OCI-LY3 (cell line): ENCODE measurements at regions not wholly inside any gene's neighbourhood (a gene's known extent, or its start where the extent isn't known, plus 50 kb on each side); places are given as distances from the start of the nearest gene placed in this dataset.

Experiments used
- H2AFZ ChIP-seq: fragments of 200-600, 300-600 bp; shearing (Covaris generic); 2 replicates; pipeline ENCODE4 v1.6.0; 2014; ENCODE audit warnings: antibody characterized with exemption, low read depth, low read length
- H3K27ac ChIP-seq: fragments of 200-600, 300-600 bp; sonication (generic); 2 replicates; pipeline ENCODE4 v1.5.1; 2014; ENCODE audit warnings: mild to moderate bottlenecking, low read length, moderate library complexity, mixed read lengths
- H3K27me3 ChIP-seq: fragments of 200-600, 300-600 bp; sonication (generic); 2 replicates; pipeline ENCODE4 v1.6.1; 2014; ENCODE audit warnings: low read depth, low read length, mixed read lengths
- H3K36me3 ChIP-seq: fragments of 200-600, 300-600 bp; sonication (generic); replicated peaks from 2 replicates; pipeline ENCODE3; 2014; ENCODE audit warnings: low read depth, low read length, mixed read lengths
- H3K4me1 ChIP-seq: fragments of 300-600, 200-600 bp; sonication (generic); 2 replicates; pipeline ENCODE4 v1.6.1; 2014; ENCODE audit warnings: low read length, mixed read lengths
- H3K4me2 ChIP-seq: fragments of 200-600, 300-600 bp; sonication (generic); 2 replicates; pipeline ENCODE4 v1.6.1; 2014; ENCODE audit warnings: low read length, mixed read lengths
- H3K4me3 ChIP-seq: fragments of 300-600, 200-600 bp; sonication (generic); 2 replicates; pipeline ENCODE4 v1.5.1; 2014; ENCODE audit warnings: antibody characterized with exemption, mild to moderate bottlenecking, low read length, moderate library complexity
- H3K79me2 ChIP-seq: fragments of 300-600, 200-600 bp; shearing (Covaris generic); 2 replicates; pipeline ENCODE4 v1.6.1; 2014; ENCODE audit warnings: mild to moderate bottlenecking, low read length, mixed read lengths
- H3K9ac ChIP-seq: fragments of 300-600, 200-600 bp; shearing (Covaris generic); 2 replicates; pipeline ENCODE4 v1.6.0; 2014; ENCODE audit warnings: mild to moderate bottlenecking, low read length, moderate library complexity
- H3K9me3 ChIP-seq: fragments of 200-600, 300-600 bp; shearing (Covaris generic); 2 replicates; pipeline ENCODE4 v1.6.1; 2014; ENCODE audit warnings: low read length, mixed read lengths; ENCODE audit not compliant: insufficient read depth
- H4K20me1 ChIP-seq: fragments of 200-600, 300-600 bp; sonication (generic); 2 replicates; pipeline ENCODE4 v1.6.1; 2016; ENCODE audit warnings: low read length, mixed read lengths; ENCODE audit not compliant: insufficient read depth
- CTCF ChIP-seq: fragments of 200-600, 300-600 bp; sonication (generic); IDR thresholded peaks from 2 replicates; pipeline ENCODE4 v1.5.1; 2014; ENCODE audit warnings: antibody characterized with exemption, low read length, low read depth
- EZH2phosphoT487 ChIP-seq: fragments of 200-600 bp; shearing (Covaris generic); IDR thresholded peaks from 2 replicates; pipeline ENCODE4 v1.6.1; 2018; ENCODE audit warnings: antibody characterized with exemption, mixed run types, low read depth

GRCh38 chr1:238778113-238778512 is 608.3 kb upstream of the CHRM3 start:
- no peak for TF ChIP-seq EZH2phosphoT487
- TF ChIP-seq CTCF: no peak
- H3K4me2 ChIP-seq: no peak overlapping the region
- H3K27me3 ChIP-seq: no peaks in the 10 kb centered on the region
- H3K4me1 ChIP-seq: no peaks in the 10 kb centered on the region
- no peaks in the 10 kb centered on the region for H3K9me3 ChIP-seq
- H3K27ac ChIP-seq: no peak overlapping the region
- no peaks in the 10 kb centered on the region for H3K36me3 ChIP-seq
- H2AFZ ChIP-seq: no peak overlapping the region
- no peak overlapping the region for H3K9ac ChIP-seq
- no peaks in the 10 kb centered on the region for H3K79me2 ChIP-seq
- H3K4me3 ChIP-seq: no peak overlapping the region
- no peaks in the 10 kb centered on the region for H4K20me1 ChIP-seq

GRCh38 chr1:238777551-238777950 is 608.8 kb upstream of the CHRM3 start:
- Histone ChIP-seq H2AFZ (no peak overlapping the region), H4K20me1 (no peaks in the 10 kb centered on the region), H3K36me3 (no peaks in the 10 kb centered on the region), H3K27ac (no peak overlapping the region), H3K79me2 (no peaks in the 10 kb centered on the region), H3K27me3 (no peaks in the 10 kb centered on the region), H3K9me3 (no peaks in the 10 kb centered on the region), H3K4me1 (no peaks in the 10 kb centered on the region), H3K4me2 (no peak overlapping the region), H3K4me3 (no peak overlapping the region), H3K9ac (no peak overlapping the region)
- TF ChIP-seq CTCF: no peak
- TF ChIP-seq EZH2phosphoT487: no peak

- no peaks in the 10 kb centered on the region for H4K20me1 ChIP-seq
- no peaks in the 10 kb centered on the region for H3K27me3 ChIP-seq
- no peak overlapping the region for H3K9ac ChIP-seq
- TF ChIP-seq CTCF (no peak), EZH2phosphoT487 (no peak)
- H3K27ac ChIP-seq: no peak overlapping the region
- H3K79me2 ChIP-seq: no peaks in the 10 kb centered on the region
- no peaks in the 10 kb centered on the region for H3K9me3 ChIP-seq
- no peak overlapping the region for H2AFZ ChIP-seq
- no peak overlapping the region for H3K4me2 ChIP-seq
- H3K4me3 ChIP-seq: no peak overlapping the region
- H3K36me3 ChIP-seq: no peaks in the 10 kb centered on the region
- no peaks in the 10 kb centered on the region for H3K4me1 ChIP-seq
These were observed 610.2 kb upstream of the CHRM3 start for GRCh38 chr1:238776126-238776525.

- H3K9ac ChIP-seq: no peak overlapping the region
- TF ChIP-seq EZH2phosphoT487 (no peak), CTCF (no peak)
- H3K4me3 ChIP-seq: no peak overlapping the region
- H4K20me1 ChIP-seq: no peaks in the 10 kb centered on the region
- 0 out of 2 replicates have a peak, but pooled peaks cover 3% of the 10 kb centered on the region for H3K9me3 ChIP-seq
- no peak overlapping the region for H2AFZ ChIP-seq
- no peaks in the 10 kb centered on the region for H3K79me2 ChIP-seq
- H3K4me2 ChIP-seq: no peak overlapping the region
- H3K27me3 ChIP-seq: no peaks in the 10 kb centered on the region
- H3K36me3 ChIP-seq: no peaks in the 10 kb centered on the region
- no peaks in the 10 kb centered on the region for H3K4me1 ChIP-seq
- no peak overlapping the region for H3K27ac ChIP-seq
These were observed 614.0 kb upstream of the CHRM3 start for GRCh38 chr1:238772322-238772721.
